ENCODE measurements at regions not wholly inside any gene's neighbourhood (a gene's known extent, or its start where the extent isn't known, plus 50 kb on each side); places are given as distances from the start of the nearest gene placed in this dataset.
"Not testable (repeated sequence)": the region's sequence is repeated elsewhere in the genome, so short reads cannot be mapped to it uniquely, and the experiment has no call there.

GRCh38 chr10:89985446-89985845 is 284.1 kb downstream of the KIF20B start:
- Mint-ChIP-seq H3K9me3 (no peaks in the 10 kb centered on the region), H3K27me3 (ENCODE audit: low read depth) (no peaks in the 10 kb centered on the region), H3K4me3 (no peak overlapping the region), H3K27ac (no peak overlapping the region), H3K36me3 (ENCODE audit: low read depth) (no peaks in the 10 kb centered on the region), H3K4me1 (ENCODE audit: low read depth) (no peaks in the 10 kb centered on the region)

- not testable (repeated sequence) for H3K4me3 Mint-ChIP-seq; H3K27me3 Mint-ChIP-seq (ENCODE audit: low read depth); H3K27ac Mint-ChIP-seq; H3K9me3 Mint-ChIP-seq; H3K36me3 Mint-ChIP-seq (ENCODE audit: low read depth); H3K4me1 Mint-ChIP-seq (ENCODE audit: low read depth)
Measured at GRCh38 chr10:89988361-89988760, 287.0 kb downstream of the KIF20B start.

GRCh38 chr10:89992575-89992974 is 291.2 kb downstream of the KIF20B start:
- Mint-ChIP-seq H3K9me3 (peaks cover 8% of the 10 kb centered on the region), H3K4me1 (ENCODE audit: low read depth) (no peaks in the 10 kb centered on the region), H3K27me3 (ENCODE audit: low read depth) (no peaks in the 10 kb centered on the region), H3K4me3 (no peak overlapping the region), H3K27ac (no peak overlapping the region), H3K36me3 (ENCODE audit: low read depth) (no peaks in the 10 kb centered on the region)

- H3K9me3 Mint-ChIP-seq = no peaks in the 10 kb centered on the region
- H3K36me3 Mint-ChIP-seq (ENCODE audit: low read depth) = no peaks in the 10 kb centered on the region
- H3K27ac Mint-ChIP-seq = no peak overlapping the region
- H3K4me3 Mint-ChIP-seq = no peak overlapping the region
- no peaks in the 10 kb centered on the region for H3K27me3 Mint-ChIP-seq (ENCODE audit: low read depth)
- H3K4me1 Mint-ChIP-seq (ENCODE audit: low read depth) = no peaks in the 10 kb centered on the region
Measured at GRCh38 chr10:90007226-90007625, 305.8 kb downstream of the KIF20B start.

GRCh38 chr10:90011281-90011680 is 309.9 kb downstream of the KIF20B start:
- not testable (repeated sequence) for H3K4me1 Mint-ChIP-seq (ENCODE audit: low read depth); H3K27me3 Mint-ChIP-seq (ENCODE audit: low read depth); H3K4me3 Mint-ChIP-seq; H3K27ac Mint-ChIP-seq; H3K36me3 Mint-ChIP-seq (ENCODE audit: low read depth); H3K9me3 Mint-ChIP-seq

- Mint-ChIP-seq H3K36me3 (ENCODE audit: low read depth) (no peaks in the 10 kb centered on the region), H3K4me3 (no peak overlapping the region), H3K27ac (no peak overlapping the region), H3K9me3 (no peaks in the 10 kb centered on the region), H3K27me3 (ENCODE audit: low read depth) (no peaks in the 10 kb centered on the region), H3K4me1 (ENCODE audit: low read depth) (no peaks in the 10 kb centered on the region)
Measured at GRCh38 chr10:90018819-90019218, 317.4 kb downstream of the KIF20B start.

GRCh38 chr10:90020506-90020905 is 319.1 kb downstream of the KIF20B start:
- Mint-ChIP-seq H3K9me3 (no peaks in the 10 kb centered on the region), H3K27ac (no peak overlapping the region), H3K4me1 (ENCODE audit: low read depth) (no peaks in the 10 kb centered on the region), H3K36me3 (ENCODE audit: low read depth) (no peaks in the 10 kb centered on the region), H3K27me3 (ENCODE audit: low read depth) (no peaks in the 10 kb centered on the region), H3K4me3 (no peak overlapping the region)

- no peak overlapping the region for H3K27ac Mint-ChIP-seq
- no peak overlapping the region for H3K4me3 Mint-ChIP-seq
- H3K36me3 Mint-ChIP-seq (ENCODE audit: low read depth) = no peaks in the 10 kb centered on the region
- no peaks in the 10 kb centered on the region for H3K4me1 Mint-ChIP-seq (ENCODE audit: low read depth)
- no peaks in the 10 kb centered on the region for H3K9me3 Mint-ChIP-seq
- no peaks in the 10 kb centered on the region for H3K27me3 Mint-ChIP-seq (ENCODE audit: low read depth)
Measured at GRCh38 chr10:90023950-90024349, 322.6 kb downstream of the KIF20B start.

- Mint-ChIP-seq H3K4me3 (no peak overlapping the region), H3K4me1 (ENCODE audit: low read depth) (no peaks in the 10 kb centered on the region), H3K9me3 (no peaks in the 10 kb centered on the region), H3K27me3 (ENCODE audit: low read depth) (no peaks in the 10 kb centered on the region), H3K27ac (no peak overlapping the region), H3K36me3 (ENCODE audit: low read depth) (no peaks in the 10 kb centered on the region)
Measured at GRCh38 chr10:90028312-90028711, 326.9 kb downstream of the KIF20B start.

- no peaks in the 10 kb centered on the region for H3K36me3 Mint-ChIP-seq (ENCODE audit: low read depth)
- H3K27me3 Mint-ChIP-seq (ENCODE audit: low read depth) = no peaks in the 10 kb centered on the region
- no peaks in the 10 kb centered on the region for H3K4me1 Mint-ChIP-seq (ENCODE audit: low read depth)
- no peaks in the 10 kb centered on the region for H3K9me3 Mint-ChIP-seq
- no peak overlapping the region for H3K27ac Mint-ChIP-seq
- no peak overlapping the region for H3K4me3 Mint-ChIP-seq
Measured at GRCh38 chr10:90031776-90032175, 330.4 kb downstream of the KIF20B start.

GRCh38 chr10:90032519-90032918 is 331.1 kb downstream of the KIF20B start:
- Mint-ChIP-seq H3K4me1 (ENCODE audit: low read depth) (no peaks in the 10 kb centered on the region), H3K27ac (no peak overlapping the region), H3K9me3 (no peaks in the 10 kb centered on the region)

GRCh38 chr10:90034862-90035261 is 333.5 kb downstream of the KIF20B start:
- not testable (repeated sequence) for H3K4me3 Mint-ChIP-seq

More at GRCh38 chr10:90032519-90032918, 331.1 kb downstream of the KIF20B start:
- Mint-ChIP-seq H3K27me3 (ENCODE audit: low read depth) (no peaks in the 10 kb centered on the region), H3K4me3 (no peak overlapping the region), H3K36me3 (ENCODE audit: low read depth) (no peaks in the 10 kb centered on the region)

GRCh38 chr10:90041585-90041984 is 340.2 kb downstream of the KIF20B start:
- Mint-ChIP-seq H3K9me3 (no peaks in the 10 kb centered on the region), H3K36me3 (ENCODE audit: low read depth) (no peaks in the 10 kb centered on the region), H3K4me3 (no peak overlapping the region), H3K27ac (no peak overlapping the region), H3K27me3 (ENCODE audit: low read depth) (no peaks in the 10 kb centered on the region), H3K4me1 (ENCODE audit: low read depth) (no peaks in the 10 kb centered on the region)

More at GRCh38 chr10:90034862-90035261, 333.5 kb downstream of the KIF20B start:
- H3K27me3 Mint-ChIP-seq (ENCODE audit: low read depth); H3K9me3 Mint-ChIP-seq; H3K27ac Mint-ChIP-seq; H3K4me1 Mint-ChIP-seq (ENCODE audit: low read depth); H3K36me3 Mint-ChIP-seq (ENCODE audit: low read depth): not testable (repeated sequence)

- no peaks in the 10 kb centered on the region for H3K36me3 Mint-ChIP-seq (ENCODE audit: low read depth)
- no peaks in the 10 kb centered on the region for H3K9me3 Mint-ChIP-seq
- no peaks in the 10 kb centered on the region for H3K27me3 Mint-ChIP-seq (ENCODE audit: low read depth)
- no peaks in the 10 kb centered on the region for H3K4me1 Mint-ChIP-seq (ENCODE audit: low read depth)
- H3K27ac Mint-ChIP-seq = no peak overlapping the region
- H3K4me3 Mint-ChIP-seq = no peak overlapping the region
Measured at GRCh38 chr10:90042075-90042474, 340.7 kb downstream of the KIF20B start.

GRCh38 chr10:90047243-90047729 is 345.9 kb downstream of the KIF20B start:
- H3K36me3 Mint-ChIP-seq (ENCODE audit: low read depth) = no peaks in the 10 kb centered on the region
- peaks cover 6% of the 10 kb centered on the region for H3K9me3 Mint-ChIP-seq
- H3K27me3 Mint-ChIP-seq (ENCODE audit: low read depth) = no peaks in the 10 kb centered on the region
- no peak overlapping the region for H3K27ac Mint-ChIP-seq
- H3K4me3 Mint-ChIP-seq = no peak overlapping the region
- no peaks in the 10 kb centered on the region for H3K4me1 Mint-ChIP-seq (ENCODE audit: low read depth)

GRCh38 chr10:90051053-90051452 is 349.7 kb downstream of the KIF20B start:
- Mint-ChIP-seq H3K4me3 (no peak overlapping the region), H3K4me1 (ENCODE audit: low read depth) (no peaks in the 10 kb centered on the region), H3K27ac (no peak overlapping the region)

More at GRCh38 chr10:90051053-90051452, 349.7 kb downstream of the KIF20B start:
- Mint-ChIP-seq H3K36me3 (ENCODE audit: low read depth) (no peaks in the 10 kb centered on the region), H3K27me3 (ENCODE audit: low read depth) (peaks cover 6% of the 10 kb centered on the region), H3K9me3 (peaks cover 6% of the 10 kb centered on the region)
